Kasumi-1 (cell line): ENCODE measurements at regions not wholly inside any gene's neighbourhood (a gene's known extent, or its start where the extent isn't known, plus 50 kb on each side); places are given as distances from the start of the nearest gene placed in this dataset.
"Not testable (repeated sequence)": the region's sequence is repeated elsewhere in the genome, so short reads cannot be mapped to it uniquely, and the experiment has no call there.

Source experiments
- DNase-seq, 2 experiments: peaks; one replicate each; lab custom pipeline; 2025; lab: John Stamatoyannopoulos, UW

- DNase-seq: not testable (repeated sequence)
These were observed 59.7 kb upstream of the FRG2C start for GRCh38 chr3:75604286-75604934.

- DNase-seq: not testable (repeated sequence)
These were observed 56.1 kb upstream of the FRG2C start for GRCh38 chr3:75607996-75608395.

GRCh38 chr3:75609598-75609997 is 54.5 kb upstream of the FRG2C start:
- not testable (repeated sequence) for DNase-seq

GRCh38 chr3:75610773-75611172 is 53.4 kb upstream of the FRG2C start:
- DNase-seq: no peak

GRCh38 chr3:75611724-75612460 is 52.2 kb upstream of the FRG2C start:
- DNase-seq: not testable (repeated sequence)
